DOHH2 (cell line): ENCODE measurements at regions not wholly inside any gene's neighbourhood (a gene's known extent, or its start where the extent isn't known, plus 50 kb on each side); places are given as distances from the start of the nearest gene placed in this dataset.

Experiments used
- EZH2phosphoT487 ChIP-seq: fragments of 200-600 bp; sonication (generic); IDR thresholded peaks from 2 replicates; pipeline ENCODE4 v1.6.1; 2017; ENCODE audit warnings: borderline replicate concordance, mild to moderate bottlenecking, antibody characterized with exemption, low read length, moderate library complexity, mixed read lengths
- TF ChIP-seq, protein P1 (sequence below): fragments of 200-600 bp; sonication (generic); IDR thresholded peaks from one replicate; pipeline ENCODE4 v1.5.1; 2014; ENCODE audit warnings: antibody characterized with exemption, mild to moderate bottlenecking, low read depth, low read length; ENCODE audit not compliant: poor library complexity, severe bottlenecking

DNA sequence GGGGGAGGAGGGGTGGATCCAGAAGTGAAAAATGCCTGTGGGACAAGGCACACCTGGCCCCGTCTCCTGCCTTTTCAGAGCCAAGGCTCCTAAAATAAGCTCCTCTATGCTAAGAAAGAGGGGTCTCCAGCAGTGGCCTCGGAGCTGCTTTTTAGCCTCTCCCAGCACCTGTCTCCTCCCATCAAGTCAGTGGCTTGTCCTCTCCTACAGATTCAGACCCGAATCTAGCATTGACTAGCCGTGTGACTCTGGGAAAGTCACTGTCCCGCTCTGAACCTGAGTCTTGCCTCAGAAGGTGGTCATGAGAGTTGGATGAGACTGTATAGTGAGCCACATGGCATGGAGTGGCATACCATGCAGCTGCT is 90.8 kb upstream of the THY1 start:
- TF ChIP-seq EZH2phosphoT487: no peak
- TF ChIP-seq, protein P1, sequence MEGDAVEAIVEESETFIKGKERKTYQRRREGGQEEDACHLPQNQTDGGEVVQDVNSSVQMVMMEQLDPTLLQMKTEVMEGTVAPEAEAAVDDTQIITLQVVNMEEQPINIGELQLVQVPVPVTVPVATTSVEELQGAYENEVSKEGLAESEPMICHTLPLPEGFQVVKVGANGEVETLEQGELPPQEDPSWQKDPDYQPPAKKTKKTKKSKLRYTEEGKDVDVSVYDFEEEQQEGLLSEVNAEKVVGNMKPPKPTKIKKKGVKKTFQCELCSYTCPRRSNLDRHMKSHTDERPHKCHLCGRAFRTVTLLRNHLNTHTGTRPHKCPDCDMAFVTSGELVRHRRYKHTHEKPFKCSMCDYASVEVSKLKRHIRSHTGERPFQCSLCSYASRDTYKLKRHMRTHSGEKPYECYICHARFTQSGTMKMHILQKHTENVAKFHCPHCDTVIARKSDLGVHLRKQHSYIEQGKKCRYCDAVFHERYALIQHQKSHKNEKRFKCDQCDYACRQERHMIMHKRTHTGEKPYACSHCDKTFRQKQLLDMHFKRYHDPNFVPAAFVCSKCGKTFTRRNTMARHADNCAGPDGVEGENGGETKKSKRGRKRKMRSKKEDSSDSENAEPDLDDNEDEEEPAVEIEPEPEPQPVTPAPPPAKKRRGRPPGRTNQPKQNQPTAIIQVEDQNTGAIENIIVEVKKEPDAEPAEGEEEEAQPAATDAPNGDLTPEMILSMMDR: no peak
